Tibial nerve (tissue), 4 donors: ENCODE measurements at regions not wholly inside any gene's neighbourhood (a gene's known extent, or its start where the extent isn't known, plus 50 kb on each side); places are given as distances from the start of the nearest gene placed in this dataset.

Experiments
- DNase-seq, 2 donors: peaks; one replicate each; pipeline ENCODE4 v3.0.0-alpha.2; 2019; ENCODE audit warnings: low spot score in 2 of 2
- H3K27ac ChIP-seq, 4 donors: fragments of 200-600 bp; sonication (generic) in 3 of 4; one replicate each; pipeline ENCODE4 v1.5.1; 2017 to 2019; ENCODE audit warnings: mild to moderate bottlenecking in 1 of 4
- H3K27me3 ChIP-seq, 2 donors: fragments of 200-600 bp; sonication (generic) in 1 of 2; one replicate each; pipeline versions ENCODE4 v1.5.1 to v1.6.0; 2017 to 2019
- H3K36me3 ChIP-seq, 3 donors: fragments of 200-600 bp; sonication (generic); one replicate each; pipeline ENCODE4 v1.5.1; 2018 to 2019
- H3K4me1 ChIP-seq, 4 donors: fragments of 200-600 bp; sonication (generic) in 3 of 4; one replicate each; pipeline ENCODE4 v1.5.1; 2017 to 2019
- H3K4me3 ChIP-seq, 4 donors: fragments of 200-600 bp; sonication (generic) in 3 of 4; one replicate each; pipeline ENCODE4 v1.5.1; 2017 to 2019; ENCODE audit warnings: mild to moderate bottlenecking in 1 of 4, moderate library complexity in 1 of 4
- H3K9me3 ChIP-seq, 4 donors: fragments of 200-600 bp; sonication (generic) in 3 of 4; one replicate each; pipeline ENCODE4 v1.5.1; 2017 to 2019
- CTCF ChIP-seq, 5 experiments: fragments of 200-600 bp in 3 of 5; fragments of 450-650 bp in 2 of 5; sonication (generic) in 3 of 5; IDR thresholded peaks; one replicate each; pipeline ENCODE4 v1.5.1; 2016 to 2019; ENCODE audit warnings: antibody characterized with exemption in 5 of 5, mild to moderate bottlenecking in 3 of 5, moderate library complexity in 2 of 5
- EP300 ChIP-seq, 2 donors: sonication (generic); formaldehyde crosslinking; IDR thresholded peaks; one replicate each; pipeline ENCODE4 v1.6.1; 2017; ENCODE audit warnings: antibody characterized with exemption in 2 of 2, mild to moderate bottlenecking in 1 of 2
- POLR2A ChIP-seq, 2 donors: fragments of 450-650 bp; IDR thresholded peaks; one replicate each; pipeline ENCODE4 v1.6.1; 2017; ENCODE audit warnings: antibody characterized with exemption in 2 of 2, mild to moderate bottlenecking in 2 of 2, moderate library complexity in 2 of 2
- WGBS, 2 donors: methylation state at CpG; one replicate each; pipeline ENCODE4 v1.1.5; 2018; 5-methylcytosine and 5-hydroxymethylcytosine counted together

- Histone ChIP-seq H3K27ac (no peak overlapping the region), H3K36me3 (no peaks in the 10 kb centered on the region), H3K9me3 (peaks cover 0 to 32% (median 2%) of the 10 kb centered on the region in 4 donors), H3K4me3 (no peak overlapping the region), H3K27me3 (no peaks in the 10 kb centered on the region), H3K4me1 (no peaks in the 10 kb centered on the region)
- 89 to 90% methylated on average over 18 of the region's 18 CpGs for WGBS, 2 donors
- no peak for TF ChIP-seq EP300 (IDR thresholded peaks at IDR 0.05)
- no peak for TF ChIP-seq POLR2A (IDR thresholded peaks at IDR 0.05)
- no peak for TF ChIP-seq CTCF (IDR thresholded peaks at IDR 0.05)
- no peak for DNase-seq
Measured at GRCh38 chr14:101201535-101202151, 298.1 kb upstream of the RTL1 start.

GRCh38 chr14:101202627-101203404, 299.3 kb upstream of the RTL1 start:
- no peak for DNase-seq
- Histone ChIP-seq H3K9me3 (peaks cover 0 to 36% (median 2%) of the 10 kb centered on the region in 4 donors), H3K27ac (no peak overlapping the region), H3K27me3 (no peaks in the 10 kb centered on the region), H3K4me1 (no peaks in the 10 kb centered on the region), H3K4me3 (no peak overlapping the region), H3K36me3 (no peaks in the 10 kb centered on the region)
- 85 to 87% methylated on average over 25 of the region's 25 CpGs for whole genome bisulfite sequencing, 2 donors
- no peak for TF ChIP-seq CTCF (IDR thresholded peaks at IDR 0.05)
- no peak for TF ChIP-seq POLR2A (IDR thresholded peaks at IDR 0.05)
- TF ChIP-seq EP300 (IDR thresholded peaks at IDR 0.05), result no peak

GRCh38 chr14:101206556-101206955, 303.0 kb upstream of the RTL1 start:
- Histone ChIP-seq H3K4me3 (no peak overlapping the region), H3K4me1 (no peaks in the 10 kb centered on the region), H3K27me3 (no peaks in the 10 kb centered on the region), H3K9me3 (peaks cover 0 to 70% (median 11%) of the 10 kb centered on the region in 4 donors), H3K27ac (no peak overlapping the region), H3K36me3 (no peaks in the 10 kb centered on the region)
- 78 to 81% methylated on average over 3 of the region's 3 CpGs for WGBS, 2 donors
- DNase-seq, result no peak
- TF ChIP-seq CTCF (IDR thresholded peaks at IDR 0.05), result no peak
- TF ChIP-seq POLR2A (IDR thresholded peaks at IDR 0.05), result no peak

GRCh38 chr14:101207041-101207440, 303.5 kb upstream of the RTL1 start:
- no peaks in the 10 kb centered on the region for H3K27me3 ChIP-seq
- no peak overlapping the region for H3K4me3 ChIP-seq
- H3K9me3 ChIP-seq, result peaks cover 0 to 73% (median 11%) of the 10 kb centered on the region in 4 donors
- no peak for DNase-seq
- no peak overlapping the region for H3K27ac ChIP-seq
- WGBS, 2 donors, result 63 to 74% methylated on average over 2 of the region's 2 CpGs
- no peaks in the 10 kb centered on the region for H3K4me1 ChIP-seq
- no peaks in the 10 kb centered on the region for H3K36me3 ChIP-seq
- no peak for TF ChIP-seq POLR2A (IDR thresholded peaks at IDR 0.05)
- no peak for TF ChIP-seq CTCF (IDR thresholded peaks at IDR 0.05)
- TF ChIP-seq EP300 (IDR thresholded peaks at IDR 0.05), result no peak

GRCh38 chr14:101207897-101208296, 304.4 kb upstream of the RTL1 start:
- TF ChIP-seq EP300 (IDR thresholded peaks at IDR 0.05) (no peak), CTCF (IDR thresholded peaks at IDR 0.05) (no peak), POLR2A (IDR thresholded peaks at IDR 0.05) (no peak)
- WGBS, 2 donors, result 38 to 47% methylated on average over 1 of the region's 1 CpG
- peaks cover 0 to 76% (median 11%) of the 10 kb centered on the region in 4 donors for H3K9me3 ChIP-seq
- DNase-seq, result no peak
- H3K27me3 ChIP-seq, result no peaks in the 10 kb centered on the region
- no peaks in the 10 kb centered on the region for H3K4me1 ChIP-seq
- no peaks in the 10 kb centered on the region for H3K36me3 ChIP-seq
- no peak overlapping the region for H3K27ac ChIP-seq
- H3K4me3 ChIP-seq, result no peak overlapping the region
